GM18505 (cell line): ENCODE measurements at regions not wholly inside any gene's neighbourhood (a gene's known extent, or its start where the extent isn't known, plus 50 kb on each side); places are given as distances from the start of the nearest gene placed in this dataset.
"Not testable (repeated sequence)": the region's sequence is repeated elsewhere in the genome, so short reads cannot be mapped to it uniquely, and the experiment has no call there.

ENCODE experiments used
- ATAC-seq: cut with Tn5 transposase; IDR thresholded peaks from one replicate; pipeline ENCODE4 v1.9.1; 2021; ENCODE audit not compliant: unreplicated experiment
- POLR2A ChIP-seq: IDR thresholded peaks from 4 replicates; pipeline ENCODE4 v1.6.1; 2011; ENCODE audit warnings: borderline replicate concordance; ENCODE audit not compliant: insufficient read depth, insufficient read length; ENCODE audit errors: extremely low read depth

DNA sequence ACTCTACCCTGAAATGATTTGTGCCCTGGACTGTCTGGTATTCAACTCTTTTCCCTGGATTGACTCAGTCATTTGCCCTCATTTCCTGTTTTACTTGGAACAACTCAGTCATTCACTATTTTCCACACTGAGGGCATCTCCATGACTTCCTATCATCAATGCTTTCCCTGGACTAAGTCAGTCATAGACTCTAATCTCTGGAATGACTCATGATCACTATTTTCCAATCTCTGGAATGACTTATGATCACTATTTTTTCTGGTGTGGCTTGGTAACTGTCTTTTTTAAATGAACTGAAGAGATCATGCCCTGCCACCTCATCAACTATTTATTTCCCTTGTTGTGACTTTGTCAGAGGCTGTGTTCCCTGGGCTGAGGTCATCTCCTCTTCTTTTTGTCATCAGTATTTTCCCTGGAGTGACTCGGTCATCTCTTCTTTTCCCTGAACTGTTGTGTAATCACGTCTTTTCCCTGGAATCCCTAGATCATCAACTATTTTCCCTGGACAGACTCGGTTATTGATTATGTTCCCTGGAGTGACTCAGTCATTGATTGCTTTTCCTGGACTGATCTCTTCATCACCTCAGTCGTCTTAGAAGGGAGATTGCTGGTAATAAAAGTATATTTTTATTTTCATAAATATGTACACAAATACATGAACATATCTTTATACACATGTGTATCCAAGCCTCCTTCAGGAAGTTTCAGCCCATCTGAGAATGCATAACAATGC is 327.1 kb upstream of the VCX start:
- no peak for TF ChIP-seq POLR2A
- no peak for ATAC-seq

DNA sequence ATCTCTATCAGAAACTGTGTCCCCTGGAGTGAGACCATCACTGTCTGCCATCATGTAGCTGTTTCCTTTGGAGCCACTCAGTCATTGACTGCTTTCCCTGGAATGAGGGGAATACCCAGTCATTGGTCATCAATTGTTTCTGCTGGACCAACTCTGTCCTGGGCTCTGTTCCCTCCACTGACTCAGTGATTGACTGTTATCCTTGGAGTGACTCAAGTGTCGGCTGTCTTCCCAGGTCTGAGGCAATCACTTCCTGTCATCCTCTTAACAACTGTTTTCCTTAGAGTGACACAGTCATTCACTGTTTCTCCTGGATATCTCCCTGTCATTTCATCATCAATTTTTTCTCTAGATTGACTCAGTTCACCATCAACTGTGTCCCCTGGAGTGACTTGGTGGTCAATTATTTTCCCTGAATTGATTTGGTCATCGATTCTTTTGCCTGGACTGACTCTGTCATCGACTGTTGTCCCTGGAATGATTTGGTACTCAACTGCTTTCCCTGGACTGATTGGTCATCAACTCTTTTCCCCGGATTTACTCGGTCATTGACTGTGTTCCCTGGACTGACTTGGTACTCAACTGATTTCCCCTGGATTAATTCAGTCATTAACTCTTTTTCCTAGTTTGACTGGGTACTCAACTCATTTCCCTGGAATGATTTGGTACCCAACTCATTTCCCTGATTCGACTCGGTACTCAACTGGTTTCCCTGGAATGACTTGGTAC is 327.9 kb upstream of the VCX start:
- no peak for TF ChIP-seq POLR2A
- no peak for ATAC-seq

DNA sequence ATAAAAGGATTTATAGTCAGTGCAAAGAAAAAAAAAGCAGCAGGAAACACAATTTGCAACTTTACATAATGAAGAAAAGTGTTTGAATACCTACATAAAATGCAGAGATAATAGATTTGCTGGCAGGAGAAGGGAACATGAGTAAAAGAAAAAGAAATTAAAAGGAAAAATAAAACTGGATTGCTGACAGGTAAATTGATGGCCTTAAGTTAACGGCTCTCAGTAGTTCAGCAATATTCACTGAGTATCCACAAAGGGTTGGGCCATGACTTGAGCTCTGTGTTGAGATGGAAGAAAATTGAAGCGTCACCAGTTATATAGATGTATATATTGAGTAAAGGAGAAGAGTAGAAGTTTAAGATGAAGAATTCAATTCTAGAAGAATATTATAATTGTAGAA is 330.1 kb upstream of the VCX start:
- TF ChIP-seq POLR2A, result no peak
- ATAC-seq, result no peak

DNA sequence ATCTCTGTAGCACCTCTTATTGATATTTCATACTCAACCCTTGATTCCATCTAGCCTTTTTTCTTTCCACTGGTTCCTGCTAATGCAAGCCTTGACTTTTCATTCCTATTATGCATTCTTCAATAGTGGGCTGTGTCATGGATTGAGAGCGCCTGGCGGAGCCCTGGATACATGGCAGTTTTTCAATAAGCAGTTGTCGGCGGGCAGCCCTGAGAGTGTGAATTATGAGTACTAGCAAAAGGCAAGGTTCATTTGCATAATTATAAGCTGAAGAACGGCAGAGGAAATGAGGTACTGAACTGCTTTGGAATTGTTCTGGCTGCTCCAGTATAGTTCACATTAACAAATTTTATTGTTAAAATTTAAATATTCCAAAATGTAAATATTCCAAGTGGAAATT is 339.7 kb upstream of the VCX start:
- ATAC-seq, result no peak
- no peak for TF ChIP-seq POLR2A

DNA sequence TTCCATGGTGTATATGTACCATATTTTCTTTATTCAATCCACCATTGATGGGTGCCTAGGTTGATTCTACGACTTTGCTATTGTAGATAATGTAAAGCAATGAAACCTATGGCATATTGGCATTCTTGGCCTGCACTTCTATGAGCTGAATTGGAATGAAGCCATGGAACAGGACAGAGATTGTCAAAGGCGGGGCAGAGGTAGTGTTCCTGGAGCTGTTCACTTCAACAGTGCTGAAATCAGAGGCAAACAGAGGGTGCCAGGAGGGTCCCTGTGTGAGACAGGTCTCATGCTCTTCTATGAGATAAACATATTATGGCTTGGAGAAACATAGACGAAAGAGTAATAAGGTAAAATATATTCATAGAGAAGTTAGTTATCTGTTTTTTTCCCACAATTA is 342.6 kb upstream of the VCX start:
- TF ChIP-seq POLR2A, result no peak
- no peak for ATAC-seq

DNA sequence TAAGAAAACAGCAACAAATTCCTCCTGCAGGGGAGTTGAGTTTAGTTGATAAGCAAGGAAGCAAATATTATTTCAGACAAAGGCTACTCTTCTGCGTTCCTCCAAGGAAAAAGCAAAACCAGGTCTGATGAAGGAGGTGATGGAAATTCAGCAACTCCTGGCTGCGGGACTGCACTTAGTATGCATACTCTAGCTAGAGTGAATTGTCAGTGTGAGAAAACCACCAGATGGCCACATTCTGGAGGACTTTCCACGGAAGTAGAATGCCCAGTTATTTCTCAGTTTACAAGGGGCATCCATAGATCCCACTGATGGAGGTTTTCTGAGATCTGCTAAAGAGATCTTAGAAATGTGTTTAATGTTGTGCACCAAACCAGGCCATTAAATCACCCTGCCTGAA is 338.6 kb upstream of the PUDP start:
- no peak for TF ChIP-seq POLR2A
- ATAC-seq, result no peak

DNA sequence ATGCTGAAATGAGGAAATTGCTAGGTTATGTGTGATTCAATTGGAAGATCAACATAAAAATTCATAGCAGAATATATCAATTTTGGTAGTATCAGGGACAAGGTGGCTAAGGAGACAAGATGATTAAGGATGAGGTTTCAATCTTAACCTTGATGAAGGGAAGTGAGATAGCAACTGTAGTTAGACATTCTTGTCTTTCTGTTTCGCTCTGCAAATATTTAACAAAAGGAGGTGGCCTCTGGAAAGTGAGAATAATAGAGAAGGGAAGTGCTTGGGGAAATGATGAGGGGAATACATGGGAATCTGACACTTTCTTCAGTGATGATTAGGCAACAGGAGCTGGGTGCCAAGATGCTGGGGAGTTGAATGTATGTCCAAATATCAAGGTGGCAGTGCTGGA is 337.1 kb upstream of the PUDP start:
- TF ChIP-seq POLR2A, result no peak
- ATAC-seq, result no peak

DNA sequence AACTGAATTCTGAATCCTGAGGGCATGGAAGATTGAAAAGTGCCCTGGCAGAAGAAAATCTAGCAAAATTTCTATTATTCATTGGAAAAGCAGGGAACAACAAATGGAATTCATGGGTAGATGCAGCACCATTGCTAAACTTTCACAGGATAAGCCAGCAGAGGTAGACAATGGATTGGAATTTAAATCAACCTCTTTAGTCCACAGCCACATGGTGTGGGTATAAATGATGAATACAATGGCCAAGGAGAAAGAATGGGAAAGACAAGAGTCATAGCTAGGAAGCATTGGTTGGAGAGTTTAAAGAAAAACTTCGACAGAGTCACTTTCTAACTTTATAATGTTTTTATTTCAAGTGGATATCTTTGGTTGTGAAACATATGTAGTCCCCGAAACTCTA is 332.8 kb upstream of the PUDP start:
- no peak for TF ChIP-seq POLR2A
- ATAC-seq, result no peak

DNA sequence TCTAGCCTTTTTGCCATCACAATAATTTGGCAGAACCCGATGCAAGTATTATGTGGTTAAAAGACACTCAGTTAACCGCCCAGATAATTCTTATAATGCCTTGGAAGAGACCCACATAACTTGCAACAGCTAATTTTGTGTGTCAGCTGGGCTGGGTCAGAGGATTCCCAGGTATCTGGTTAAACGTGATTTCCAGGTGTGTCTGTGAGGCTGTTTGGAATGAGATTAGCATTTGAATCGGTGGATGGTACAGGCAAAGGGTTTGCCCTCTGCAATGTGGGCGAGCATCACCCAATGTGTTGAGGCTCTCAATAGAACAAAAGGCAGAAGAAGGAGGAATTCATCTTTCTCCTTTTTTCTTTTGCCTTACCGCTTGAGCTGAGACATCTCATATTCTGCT is 314.2 kb upstream of the PUDP start:
- ATAC-seq, result no peak
- TF ChIP-seq POLR2A, result no peak

DNA sequence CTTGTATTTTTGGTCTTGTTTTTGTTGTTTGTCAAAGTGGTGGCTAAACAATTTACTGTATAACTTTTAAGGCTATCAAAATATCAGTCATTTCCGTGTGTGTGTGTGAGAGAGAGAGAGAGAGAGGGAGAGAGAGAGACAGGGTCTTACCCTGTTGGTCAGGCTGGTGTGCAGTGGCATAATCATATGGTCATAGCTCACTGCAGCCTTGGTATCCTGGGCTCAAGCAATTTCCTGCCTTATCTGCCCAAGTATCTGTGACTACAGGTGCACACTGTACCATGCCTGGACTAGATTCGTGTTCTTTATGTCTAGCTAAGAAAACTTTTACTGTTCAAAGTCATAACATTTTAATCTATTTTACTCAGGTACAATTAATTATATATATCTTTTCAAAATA is 313.1 kb upstream of the PUDP start:
- not testable (repeated sequence) for ATAC-seq

DNA sequence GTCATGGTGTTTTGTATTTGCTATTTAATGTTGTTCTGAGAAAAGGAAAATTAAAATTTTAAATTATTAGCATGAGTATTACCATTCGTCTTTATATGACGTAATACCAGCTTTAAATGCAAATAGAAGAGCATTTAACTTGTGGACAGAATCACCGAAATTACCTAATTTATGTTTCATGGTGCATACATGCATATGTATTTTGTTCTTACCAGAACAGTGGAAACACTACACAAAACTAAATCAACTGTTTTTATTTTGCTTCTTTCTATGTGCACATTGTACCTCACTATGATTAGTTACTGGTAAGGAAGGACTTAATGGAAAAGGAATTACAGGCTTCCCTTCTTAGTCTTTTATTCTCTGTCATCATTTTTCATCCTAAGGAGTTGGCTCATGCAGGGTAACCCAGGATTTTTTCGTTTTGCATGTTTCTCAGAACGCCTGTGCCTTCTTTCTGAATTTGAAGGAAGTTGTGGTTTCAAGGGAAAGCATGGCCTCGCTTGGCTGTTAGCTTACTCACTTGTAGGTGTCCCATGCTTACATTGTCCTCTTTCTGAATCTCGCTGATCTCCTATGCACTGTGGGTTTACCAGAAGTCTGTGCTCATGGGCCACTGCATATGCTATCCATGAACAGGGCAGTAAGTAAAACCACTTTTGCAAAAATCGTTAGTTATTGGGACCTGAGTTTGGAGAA is 300.0 kb upstream of the PUDP start:
- no peak for ATAC-seq
- no peak for TF ChIP-seq POLR2A

DNA sequence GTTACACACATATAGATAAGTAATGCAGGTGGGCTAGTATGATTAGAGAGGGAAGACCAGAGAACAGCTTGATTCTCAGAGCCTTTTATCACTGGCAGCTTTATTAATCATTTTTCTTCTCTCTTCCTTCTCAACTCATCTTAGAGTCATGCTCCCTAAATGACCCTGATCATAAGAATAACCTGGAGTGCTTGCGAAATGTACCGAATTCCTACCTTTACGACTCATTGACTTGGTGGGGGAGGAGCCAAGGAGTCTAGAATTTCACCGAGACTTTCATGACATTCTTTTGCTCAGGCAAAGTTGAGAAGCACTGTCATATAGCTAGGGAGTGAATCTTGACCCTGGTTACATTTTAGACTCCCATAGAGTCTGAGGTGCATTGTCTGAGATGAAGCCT is 298.9 kb upstream of the PUDP start:
- no peak for ATAC-seq
- no peak for TF ChIP-seq POLR2A

DNA sequence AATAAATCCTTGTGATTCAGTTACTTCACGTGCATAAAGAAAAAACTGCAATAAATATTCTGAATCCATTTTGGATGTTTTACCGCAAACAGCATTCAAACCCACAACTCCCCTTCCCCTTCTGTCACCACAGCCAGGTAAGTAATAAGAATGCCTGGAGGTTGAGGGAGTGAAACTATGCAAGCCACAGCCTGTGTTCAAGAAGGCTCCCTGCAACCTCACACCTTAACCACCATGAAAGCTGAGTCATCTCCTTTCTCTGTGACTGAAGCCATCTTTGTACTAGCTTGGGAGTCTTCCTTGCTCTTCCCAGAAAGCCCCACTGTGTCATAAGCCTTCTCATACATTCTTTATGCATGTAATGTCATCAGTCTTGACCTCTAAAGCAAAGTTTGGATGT is 297.0 kb upstream of the PUDP start:
- peak; percentile 99 for ATAC-seq
- TF ChIP-seq POLR2A, result no peak

DNA sequence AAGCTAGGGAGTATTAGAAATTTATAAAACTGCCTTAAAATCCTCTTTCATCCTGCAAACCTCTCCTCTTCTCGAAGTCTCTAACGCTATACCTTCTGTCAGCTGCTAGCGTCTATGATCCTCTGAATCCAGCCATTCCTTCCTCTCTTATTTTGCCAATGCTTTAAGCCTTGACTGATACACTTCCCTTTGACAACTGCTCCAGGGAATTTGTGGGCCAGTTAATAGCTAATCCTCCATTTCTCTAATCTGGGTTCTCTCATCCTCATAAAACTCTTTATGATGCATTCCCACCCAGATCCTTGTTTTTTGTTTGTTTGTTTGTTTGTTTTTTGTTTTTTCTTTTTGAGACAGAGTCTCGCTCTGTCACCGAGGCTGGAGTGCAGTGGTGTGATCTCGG is 293.6 kb upstream of the PUDP start:
- no peak for TF ChIP-seq POLR2A

More for the DNA sequence above, 293.6 kb upstream of the PUDP start:
- no peak for ATAC-seq
